ENCODE measurements at regions not wholly inside any gene's neighbourhood (a gene's known extent, or its start where the extent isn't known, plus 50 kb on each side); places are given as distances from the start of the nearest gene placed in this dataset.
"Not testable (repeated sequence)": the region's sequence is repeated elsewhere in the genome, so short reads cannot be mapped to it uniquely, and the experiment has no call there.

- Histone ChIP-seq H3K4me3 (no peak overlapping the region), H3K9ac (ENCODE audit: insufficient read length) (no peak overlapping the region), H3K36me3 (ENCODE audit: insufficient read depth, low read length) (no peaks in the 10 kb centered on the region), H3K27ac (no peak overlapping the region), H3K9me3 (ENCODE audit: low read depth, low read length) (no peaks in the 10 kb centered on the region)
- no peak for DNase-seq (ENCODE audit: low read depth, low spot score)
- TF ChIP-seq POLR2AphosphoS5 (IDR thresholded peaks at IDR 0.05; ENCODE audit: borderline replicate concordance, low read depth, low read length) (no peak), EZH2 (IDR thresholded peaks at IDR 0.05) (no peak), FOXP2 (optimal IDR thresholded peaks at IDR 0.05; ENCODE audit: control extremely low read depth, extremely low read length, insufficient read depth) (no peak)
Measured at GRCh38 chr1:192892934-192893333, 84.1 kb downstream of the RGS2 start.

GRCh38 chr1:192895487-192895886, 86.6 kb downstream of the RGS2 start:
- not testable (repeated sequence) for H3K27ac ChIP-seq; H3K9me3 ChIP-seq (ENCODE audit: low read depth, low read length); DNase-seq (ENCODE audit: low read depth, low spot score); H3K4me3 ChIP-seq; H3K9ac ChIP-seq (ENCODE audit: insufficient read length); H3K36me3 ChIP-seq (ENCODE audit: insufficient read depth, low read length)

GRCh38 chr1:192896376-192896775, 87.5 kb downstream of the RGS2 start:
- no peak for DNase-seq (ENCODE audit: low read depth, low spot score)
- Histone ChIP-seq H3K36me3 (ENCODE audit: insufficient read depth, low read length) (no peaks in the 10 kb centered on the region), H3K9ac (ENCODE audit: insufficient read length) (no peak overlapping the region), H3K9me3 (ENCODE audit: low read depth, low read length) (no peaks in the 10 kb centered on the region), H3K4me3 (no peak overlapping the region), H3K27ac (no peak overlapping the region)
- no peak for TF ChIP-seq EZH2 (IDR thresholded peaks at IDR 0.05)

GRCh38 chr1:192901500-192901899, 92.7 kb downstream of the RGS2 start:
- no peak overlapping the region for H3K27ac ChIP-seq
- no peaks in the 10 kb centered on the region for H3K9me3 ChIP-seq (ENCODE audit: low read depth, low read length)
- no peaks in the 10 kb centered on the region for H3K36me3 ChIP-seq (ENCODE audit: insufficient read depth, low read length)
- TF ChIP-seq POLR2AphosphoS5 (IDR thresholded peaks at IDR 0.05; ENCODE audit: borderline replicate concordance, low read depth, low read length) (no peak), FOXP2 (optimal IDR thresholded peaks at IDR 0.05; ENCODE audit: control extremely low read depth, extremely low read length, insufficient read depth) (no peak), EZH2 (IDR thresholded peaks at IDR 0.05) (no peak)
- H3K9ac ChIP-seq (ENCODE audit: insufficient read length): no peak overlapping the region
- no peak for DNase-seq (ENCODE audit: low read depth, low spot score)
- H3K4me3 ChIP-seq: no peak overlapping the region

GRCh38 chr1:192903142-192903541, 94.3 kb downstream of the RGS2 start:
- Histone ChIP-seq H3K36me3 (ENCODE audit: insufficient read depth, low read length) (no peaks in the 10 kb centered on the region), H3K9ac (ENCODE audit: insufficient read length) (no peak overlapping the region), H3K4me3 (no peak overlapping the region), H3K27ac (no peak overlapping the region), H3K9me3 (ENCODE audit: low read depth, low read length) (no peaks in the 10 kb centered on the region)
- DNase-seq (ENCODE audit: low read depth, low spot score): no peak
- TF ChIP-seq FOXP2 (optimal IDR thresholded peaks at IDR 0.05; ENCODE audit: control extremely low read depth, extremely low read length, insufficient read depth): no peak
- no peak for TF ChIP-seq EZH2 (IDR thresholded peaks at IDR 0.05)
- TF ChIP-seq POLR2AphosphoS5 (IDR thresholded peaks at IDR 0.05; ENCODE audit: borderline replicate concordance, low read depth, low read length): no peak

GRCh38 chr1:192904438-192904895, 95.6 kb downstream of the RGS2 start:
- no peak for DNase-seq (ENCODE audit: low read depth, low spot score)
- no peak for TF ChIP-seq EZH2 (IDR thresholded peaks at IDR 0.05)
- TF ChIP-seq POLR2AphosphoS5 (IDR thresholded peaks at IDR 0.05; ENCODE audit: borderline replicate concordance, low read depth, low read length): no peak
- TF ChIP-seq FOXP2 (optimal IDR thresholded peaks at IDR 0.05; ENCODE audit: control extremely low read depth, extremely low read length, insufficient read depth): no peak
- H3K36me3 ChIP-seq (ENCODE audit: insufficient read depth, low read length): no peaks in the 10 kb centered on the region
- no peak overlapping the region for H3K9ac ChIP-seq (ENCODE audit: insufficient read length)
- H3K9me3 ChIP-seq (ENCODE audit: low read depth, low read length): no peaks in the 10 kb centered on the region
- H3K4me3 ChIP-seq: no peak overlapping the region
- no peak overlapping the region for H3K27ac ChIP-seq

GRCh38 chr1:192905049-192905448, 96.2 kb downstream of the RGS2 start:
- Histone ChIP-seq H3K27ac (no peak overlapping the region), H3K9ac (ENCODE audit: insufficient read length) (no peak overlapping the region), H3K4me3 (no peak overlapping the region), H3K9me3 (ENCODE audit: low read depth, low read length) (no peaks in the 10 kb centered on the region), H3K36me3 (ENCODE audit: insufficient read depth, low read length) (no peaks in the 10 kb centered on the region)
- no peak for DNase-seq (ENCODE audit: low read depth, low spot score)
- TF ChIP-seq FOXP2 (optimal IDR thresholded peaks at IDR 0.05; ENCODE audit: control extremely low read depth, extremely low read length, insufficient read depth) (no peak), EZH2 (IDR thresholded peaks at IDR 0.05) (no peak), POLR2AphosphoS5 (IDR thresholded peaks at IDR 0.05; ENCODE audit: borderline replicate concordance, low read depth, low read length) (no peak)

- Histone ChIP-seq H3K27ac (no peak overlapping the region), H3K36me3 (ENCODE audit: insufficient read depth, low read length) (no peaks in the 10 kb centered on the region), H3K9ac (ENCODE audit: insufficient read length) (no peak overlapping the region), H3K9me3 (ENCODE audit: low read depth, low read length) (no peaks in the 10 kb centered on the region), H3K4me3 (no peak overlapping the region)
- TF ChIP-seq EZH2 (IDR thresholded peaks at IDR 0.05): no peak
- TF ChIP-seq FOXP2 (optimal IDR thresholded peaks at IDR 0.05; ENCODE audit: control extremely low read depth, extremely low read length, insufficient read depth): no peak
- TF ChIP-seq POLR2AphosphoS5 (IDR thresholded peaks at IDR 0.05; ENCODE audit: borderline replicate concordance, low read depth, low read length): no peak
- no peak for DNase-seq (ENCODE audit: low read depth, low spot score)
Measured at GRCh38 chr1:192906334-192906733, 97.5 kb downstream of the RGS2 start.

GRCh38 chr1:192907545-192908243, 98.9 kb downstream of the RGS2 start:
- Histone ChIP-seq H3K27ac (no peak overlapping the region), H3K4me3 (no peak overlapping the region), H3K9me3 (ENCODE audit: low read depth, low read length) (no peaks in the 10 kb centered on the region), H3K9ac (ENCODE audit: insufficient read length) (no peak overlapping the region), H3K36me3 (ENCODE audit: insufficient read depth, low read length) (no peaks in the 10 kb centered on the region)
- TF ChIP-seq EZH2 (IDR thresholded peaks at IDR 0.05): no peak
- TF ChIP-seq FOXP2 (optimal IDR thresholded peaks at IDR 0.05; ENCODE audit: control extremely low read depth, extremely low read length, insufficient read depth): no peak
- TF ChIP-seq POLR2AphosphoS5 (IDR thresholded peaks at IDR 0.05; ENCODE audit: borderline replicate concordance, low read depth, low read length): no peak
- no peak for DNase-seq (ENCODE audit: low read depth, low spot score)

- H3K36me3 ChIP-seq (ENCODE audit: insufficient read depth, low read length); H3K27ac ChIP-seq; H3K9ac ChIP-seq (ENCODE audit: insufficient read length); H3K4me3 ChIP-seq; DNase-seq (ENCODE audit: low read depth, low spot score); H3K9me3 ChIP-seq (ENCODE audit: low read depth, low read length): not testable (repeated sequence)
Measured at GRCh38 chr1:192911896-192912656, 103.2 kb downstream of the RGS2 start.

Data from SK-N-MC (cell line).